ENCODE measurements at regions not wholly inside any gene's neighbourhood (a gene's known extent, or its start where the extent isn't known, plus 50 kb on each side); places are given as distances from the start of the nearest gene placed in this dataset.
"Not testable (repeated sequence)": the region's sequence is repeated elsewhere in the genome, so short reads cannot be mapped to it uniquely, and the experiment has no call there.

GRCh38 chr12:7591531-7591930, 74.2 kb downstream of the APOBEC1 start:
- no peak for DNase-seq

DNA sequence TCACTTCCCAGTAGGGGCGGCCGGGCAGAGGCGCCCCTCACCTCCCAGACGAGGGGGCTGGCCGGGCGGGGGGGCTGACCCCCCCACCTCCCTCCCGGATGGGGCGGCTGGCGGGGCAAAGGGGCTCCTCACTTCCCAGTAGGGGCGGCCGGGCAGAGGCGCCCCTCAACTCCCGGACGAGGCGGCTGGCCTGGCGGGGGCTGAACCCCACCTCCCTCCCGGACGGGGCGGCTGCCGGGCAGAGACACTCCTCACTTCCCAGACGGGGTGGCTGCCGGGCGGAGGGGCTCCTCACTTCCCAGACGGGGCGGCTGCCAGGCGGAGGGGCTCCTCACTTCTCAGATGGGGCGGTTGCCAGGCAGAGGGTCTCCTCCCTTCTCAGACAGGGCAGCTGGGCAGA, 75.6 kb downstream of the APOBEC1 start:
- DNase-seq, result not testable (repeated sequence)

DNA sequence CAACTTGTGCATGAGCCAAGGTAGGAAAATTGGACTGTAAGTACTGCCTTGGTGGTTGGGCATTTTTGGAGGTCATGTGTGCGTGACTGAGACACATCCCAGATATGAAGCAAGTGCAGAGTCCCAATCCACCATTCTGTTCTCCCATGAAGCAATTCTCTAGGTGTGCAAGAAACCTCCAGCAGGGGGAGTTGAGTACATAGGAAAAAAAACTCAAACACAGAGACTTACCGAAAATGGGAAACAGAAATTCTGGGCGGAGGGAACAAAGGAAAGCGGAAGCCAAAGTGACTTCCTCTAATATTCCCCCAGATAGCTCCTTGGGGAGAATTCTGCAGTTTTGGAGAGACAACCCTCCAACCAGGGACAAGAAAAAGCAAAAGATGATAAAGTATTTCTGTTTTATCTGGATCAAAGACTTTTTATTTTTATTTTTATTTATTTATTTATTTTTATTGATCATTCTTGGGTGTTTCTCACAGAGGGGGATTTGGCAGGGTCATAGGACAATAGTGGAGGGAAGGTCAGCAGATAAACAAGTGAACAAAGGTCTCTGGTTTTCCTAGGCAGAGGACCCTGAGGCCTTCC, 76.9 kb downstream of the APOBEC1 start:
- DNase-seq, result peak; percentile 7

DNA sequence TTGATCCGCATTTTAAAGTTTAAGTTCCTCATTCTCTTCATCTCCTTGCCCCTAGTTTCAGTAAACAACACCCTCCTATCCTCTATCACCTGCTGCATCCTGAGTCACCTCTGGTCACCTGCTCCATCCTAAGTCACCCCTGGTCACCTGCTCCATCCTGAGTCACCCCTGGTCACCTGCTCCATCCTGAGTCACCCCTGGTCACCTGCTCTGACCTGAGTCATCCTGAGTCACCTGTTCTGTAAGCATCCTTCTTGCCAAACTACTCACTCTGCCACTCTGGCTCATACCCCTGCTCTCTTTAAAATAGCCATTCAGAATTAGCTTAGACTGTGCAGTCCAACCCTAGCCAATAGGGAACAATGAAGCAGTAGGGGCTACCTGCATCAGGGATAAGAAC, 80.6 kb upstream of the CD163 start:
- not testable (repeated sequence) for DNase-seq

- DNase-seq, result no peak
These were observed 79.9 kb upstream of the CD163 start for GRCh38 chr12:7583471-7583870.

DNA sequence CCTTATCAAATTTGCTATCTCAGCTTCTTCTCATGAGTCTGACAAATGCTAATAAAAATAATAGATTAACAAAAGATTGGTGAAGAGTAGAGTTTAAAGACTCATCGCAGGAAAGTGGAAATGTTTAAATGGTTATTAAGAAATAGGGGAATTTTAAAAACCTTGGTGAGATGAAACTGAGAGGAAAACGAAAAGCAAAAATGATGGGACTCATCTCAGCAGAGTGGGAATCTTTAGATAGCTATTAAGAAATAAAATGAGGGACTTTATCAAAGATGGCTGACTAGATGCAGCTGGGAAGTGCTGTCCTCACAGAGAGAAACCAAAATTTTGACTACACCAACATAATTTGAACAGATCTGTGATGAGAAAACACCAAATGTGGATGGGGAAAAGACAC, 79.2 kb upstream of the CD163 start:
- no peak for DNase-seq

- DNase-seq, result no peak
These were observed 78.0 kb upstream of the CD163 start for GRCh38 chr12:7581625-7582024.

DNA sequence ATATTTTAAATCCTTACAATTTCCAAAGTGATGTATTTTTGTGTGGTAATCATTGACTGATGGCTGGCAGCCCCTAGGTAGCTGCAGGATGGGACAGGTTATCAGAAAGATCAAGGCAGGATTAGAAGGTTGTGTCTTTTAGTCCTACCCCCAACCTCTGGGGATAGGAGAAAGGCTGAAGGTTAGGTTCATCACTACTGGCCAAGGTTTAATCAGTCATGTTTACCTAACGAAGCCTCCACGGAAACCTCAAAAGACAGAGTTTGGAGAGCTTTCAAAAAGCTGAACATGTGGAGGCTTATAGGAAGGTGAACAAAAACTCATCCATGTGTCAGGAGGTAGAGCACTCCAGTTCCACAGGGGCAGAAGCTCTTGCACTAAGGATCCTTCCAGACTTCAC, 77.5 kb upstream of the CD163 start:
- DNase-seq, result no peak

DNA sequence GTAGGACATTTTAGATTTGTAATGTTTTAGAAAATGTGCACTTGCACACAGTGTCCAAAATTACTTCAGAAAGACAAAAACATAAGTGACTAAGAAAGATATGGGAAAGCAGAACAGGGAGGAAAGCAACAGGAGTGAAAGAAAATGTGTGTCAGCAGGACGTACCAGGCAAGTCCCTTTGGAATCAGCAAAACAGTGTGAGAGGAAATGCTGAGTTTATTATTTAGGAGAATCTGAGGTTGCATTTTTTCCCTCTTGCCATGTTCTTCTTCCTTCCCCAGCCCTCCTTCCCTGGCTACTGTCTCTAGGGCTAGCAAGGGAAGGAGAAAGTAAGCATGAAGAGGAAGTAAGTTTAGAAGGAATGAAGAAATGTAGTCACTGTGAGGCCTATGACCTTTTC, 67.7 kb upstream of the CD163 start:
- DNase-seq, result no peak

DNA sequence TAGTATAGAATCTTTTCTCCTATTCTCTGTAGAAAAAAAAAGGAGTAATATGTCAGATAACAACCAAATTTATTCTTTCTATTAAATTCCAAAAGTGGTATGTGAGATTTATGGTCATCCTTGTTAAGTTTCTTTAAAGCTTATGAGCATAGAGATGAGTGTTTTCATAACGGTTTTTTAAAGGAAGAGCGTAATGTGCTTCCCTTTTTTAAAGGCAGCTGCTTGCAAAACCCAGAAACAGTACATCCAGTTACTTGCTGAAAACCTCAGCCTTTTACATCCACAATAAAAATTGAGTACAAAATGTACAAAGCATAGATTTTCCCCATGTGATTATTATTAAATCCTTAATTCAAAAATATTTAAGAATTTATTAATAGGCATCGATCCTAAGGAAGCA, 53.6 kb upstream of the CD163 start:
- no peak for DNase-seq

GRCh38 chr12:7555752-7556151, 52.2 kb upstream of the CD163 start:
- DNase-seq, result no peak

DNA sequence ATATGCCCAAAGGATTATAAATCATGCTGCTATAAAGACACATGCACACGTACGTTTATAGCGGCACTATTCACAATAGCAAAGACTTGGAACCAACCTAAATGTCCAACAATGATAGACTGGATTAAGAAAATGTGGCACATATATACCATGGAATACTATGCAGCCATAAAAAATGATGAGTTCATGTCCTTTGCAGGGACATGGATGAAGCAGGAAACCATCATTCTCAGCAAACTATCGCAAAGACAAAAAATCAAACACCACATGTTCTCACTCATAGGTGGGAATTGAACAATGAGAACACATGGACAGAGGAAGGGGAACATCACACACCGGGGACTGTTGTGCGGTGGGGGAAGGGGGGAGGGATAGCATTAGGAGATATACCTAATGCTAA, 51.3 kb upstream of the CD163 start:
- not testable (repeated sequence) for DNase-seq
